GM19468 (cell line): ENCODE measurements at regions not wholly inside any gene's neighbourhood (a gene's known extent, or its start where the extent isn't known, plus 50 kb on each side); places are given as distances from the start of the nearest gene placed in this dataset.
"Not testable (repeated sequence)": the region's sequence is repeated elsewhere in the genome, so short reads cannot be mapped to it uniquely, and the experiment has no call there.

Experiments
- ATAC-seq: cut with Tn5 transposase; IDR thresholded peaks from one replicate; pipeline ENCODE4 v1.9.1; 2021; ENCODE audit warnings: mild to moderate bottlenecking, moderate library complexity, moderate number of reproducible peaks; ENCODE audit not compliant: unreplicated experiment; ENCODE audit errors: extremely low read depth

DNA sequence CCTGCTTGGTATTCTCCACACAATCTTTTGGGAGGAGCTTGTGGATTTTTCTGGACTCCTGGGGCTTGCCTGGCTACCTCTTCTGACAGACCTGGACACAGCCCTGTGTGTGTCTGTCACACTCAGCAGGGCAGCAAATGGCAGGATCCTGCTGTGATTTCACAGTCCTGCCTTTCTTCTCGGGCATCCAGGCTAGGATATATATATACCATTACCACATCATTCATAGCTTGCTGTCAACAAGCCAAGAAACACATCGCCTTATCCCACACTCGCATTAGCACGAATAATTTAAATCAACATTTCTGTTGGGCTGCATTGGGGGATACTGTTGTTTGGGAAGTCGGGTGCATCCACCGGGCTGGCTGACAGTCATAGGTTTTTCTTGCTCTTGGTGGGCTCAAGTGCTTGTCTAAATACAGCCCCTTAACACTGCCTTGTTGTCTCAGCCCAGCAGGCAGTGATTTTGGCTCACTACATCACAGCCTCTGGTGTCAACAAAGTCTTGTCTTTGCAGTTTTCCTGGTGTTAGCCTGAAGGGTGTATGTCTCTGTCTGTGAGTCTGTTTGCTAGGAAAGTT is 154.9 kb upstream of the FERMT1 start:
- ATAC-seq, result no peak

DNA sequence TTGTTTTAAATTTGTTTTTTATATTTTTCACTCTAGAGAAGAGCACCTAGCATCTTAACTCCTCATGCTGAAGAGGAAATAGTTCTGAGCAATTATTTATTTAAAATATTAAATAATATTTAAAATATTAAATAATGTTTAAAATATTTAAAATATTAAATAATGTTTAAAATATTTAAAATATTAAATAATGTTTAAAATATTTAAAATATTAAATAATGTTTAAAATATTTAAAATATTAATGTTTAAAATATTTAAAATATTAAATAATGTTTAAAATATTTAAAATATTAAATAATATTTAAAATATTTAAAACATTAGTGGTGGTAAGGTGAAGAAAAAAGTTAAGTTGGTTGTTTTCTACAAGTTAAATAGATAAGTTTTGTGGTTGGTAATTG is 147.6 kb upstream of the FERMT1 start:
- ATAC-seq, result not testable (repeated sequence)

- ATAC-seq, result no peak
These were observed 146.5 kb upstream of the FERMT1 start for GRCh38 chr20:6269168-6269873.

GRCh38 chr20:6265204-6265904 is 142.5 kb upstream of the FERMT1 start:
- no peak for ATAC-seq

DNA sequence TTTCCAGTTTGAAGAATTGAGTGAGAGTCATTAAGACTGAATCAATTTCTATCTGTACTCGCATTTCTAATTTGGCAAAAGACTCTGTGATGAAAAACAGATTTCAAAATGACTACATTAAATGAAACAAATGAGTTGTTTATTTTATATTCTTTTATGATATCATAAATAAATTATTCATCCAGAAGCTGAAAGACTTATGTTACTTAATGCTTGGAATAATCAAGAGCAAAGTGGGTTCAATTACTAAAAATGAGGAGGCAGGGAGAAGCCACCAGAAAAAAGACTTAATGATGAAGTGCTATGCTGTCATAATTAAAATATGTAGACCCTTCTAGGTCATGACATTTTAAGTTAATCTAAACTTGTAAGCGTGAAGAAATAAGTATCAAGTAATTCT is 130.6 kb upstream of the FERMT1 start:
- no peak for ATAC-seq

- no peak for ATAC-seq
These were observed 122.6 kb upstream of the FERMT1 start for GRCh38 chr20:6245436-6245835.

DNA sequence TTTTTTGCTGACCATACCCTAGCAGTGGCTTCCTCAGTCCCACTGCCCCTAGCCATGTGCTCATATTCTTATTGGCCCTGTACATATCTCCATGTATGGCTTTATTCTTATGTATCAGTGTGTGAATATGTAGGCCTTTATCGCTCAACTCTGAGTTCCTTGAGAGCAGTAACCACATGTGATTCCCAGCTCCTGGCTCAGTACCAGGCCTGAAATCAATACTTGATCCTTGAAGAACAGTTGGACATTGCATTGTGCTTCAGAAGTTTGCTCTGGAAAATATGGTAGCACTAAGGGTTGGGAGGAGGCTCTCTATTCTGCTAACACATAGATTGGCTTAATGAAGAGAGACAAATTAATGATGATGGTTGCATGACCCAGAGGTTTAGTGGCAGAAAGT is 118.8 kb upstream of the FERMT1 start:
- no peak for ATAC-seq

GRCh38 chr20:6240059-6240458 is 117.2 kb upstream of the FERMT1 start:
- ATAC-seq, result no peak

DNA sequence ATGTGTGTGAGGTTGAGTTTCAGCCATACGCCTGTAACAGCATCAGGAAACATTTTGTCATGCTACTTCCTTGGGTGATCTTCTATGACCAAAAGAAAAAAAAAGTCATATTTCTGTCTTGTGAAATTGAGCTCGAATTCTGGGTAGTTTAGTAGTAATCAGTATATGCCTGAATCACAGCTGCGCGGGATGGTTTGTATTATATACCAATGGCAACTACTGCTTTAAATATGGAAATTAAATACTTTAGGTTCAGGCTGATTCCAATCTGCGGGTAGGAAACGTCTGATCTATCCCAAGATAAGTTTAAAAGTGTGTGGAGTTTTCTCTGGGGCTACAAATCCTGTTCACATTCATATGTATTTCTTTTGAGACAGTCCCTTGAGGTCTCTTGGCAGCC is 115.6 kb upstream of the FERMT1 start:
- no peak for ATAC-seq

DNA sequence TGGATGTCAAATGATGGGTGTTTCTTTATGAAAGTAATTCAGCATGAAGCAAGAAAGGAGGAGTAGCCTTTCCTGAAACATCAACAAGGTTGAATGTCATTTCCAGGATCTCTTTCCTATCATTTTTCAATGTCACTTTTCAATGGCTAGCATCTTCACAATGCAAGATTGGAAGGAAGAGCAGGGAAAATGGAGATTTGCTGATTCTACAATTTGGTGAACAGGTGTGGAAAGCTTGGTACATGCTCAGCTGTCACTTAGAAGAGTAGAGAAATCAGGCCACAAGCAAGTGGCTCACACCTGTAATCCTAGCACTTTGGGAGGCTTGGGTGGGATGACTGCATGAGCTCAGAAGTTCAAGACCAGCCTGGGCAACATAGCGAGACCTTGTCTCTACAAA is 112.7 kb upstream of the FERMT1 start:
- ATAC-seq, result no peak

- ATAC-seq, result no peak
These were observed 109.6 kb upstream of the FERMT1 start for GRCh38 chr20:6232436-6232835.

- no peak for ATAC-seq
These were observed 108.7 kb upstream of the FERMT1 start for GRCh38 chr20:6231556-6231955.

- ATAC-seq, result no peak
These were observed 105.5 kb upstream of the FERMT1 start for GRCh38 chr20:6228302-6228843.

- no peak for ATAC-seq
These were observed 90.5 kb upstream of the FERMT1 start for GRCh38 chr20:6213311-6213710.

GRCh38 chr20:6212903-6213302 is 90.1 kb upstream of the FERMT1 start:
- ATAC-seq, result no peak

GRCh38 chr20:6209093-6209492 is 86.3 kb upstream of the FERMT1 start:
- ATAC-seq, result no peak

- ATAC-seq, result no peak
These were observed 77.3 kb upstream of the FERMT1 start for GRCh38 chr20:6200092-6200491.

- no peak for ATAC-seq
These were observed 62.4 kb upstream of the FERMT1 start for GRCh38 chr20:6185268-6185667.

- no peak for ATAC-seq
These were observed 61.3 kb upstream of the FERMT1 start for GRCh38 chr20:6184086-6184485.

DNA sequence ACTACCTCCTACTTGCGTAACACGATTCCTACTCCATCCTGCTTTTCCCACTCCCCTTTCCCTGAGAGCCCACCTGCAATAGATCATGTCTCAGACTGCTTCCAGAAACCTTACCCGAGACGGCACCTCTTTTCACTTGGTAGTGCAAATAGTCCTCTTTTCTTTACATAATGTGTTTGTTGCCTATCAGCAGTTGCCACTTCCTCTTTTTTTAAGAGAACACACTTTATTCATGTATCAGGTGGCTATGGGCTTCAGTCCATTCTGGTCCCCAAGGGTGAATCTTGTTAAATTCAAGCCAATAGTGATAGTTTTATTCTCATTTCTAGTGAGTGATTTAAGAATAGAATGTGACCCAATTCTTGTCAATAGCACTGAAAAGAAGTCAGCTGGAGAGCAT is 57.7 kb upstream of the FERMT1 start:
- ATAC-seq, result no peak

GRCh38 chr20:6178537-6178936 is 55.7 kb upstream of the FERMT1 start:
- no peak for ATAC-seq
